HepG2 (cell line): ENCODE measurements at regions not wholly inside any gene's neighbourhood (a gene's known extent, or its start where the extent isn't known, plus 50 kb on each side); places are given as distances from the start of the nearest gene placed in this dataset.

ENCODE experiments used
- BCL6 ChIP-seq: IDR thresholded peaks from 2 replicates; pipeline ENCODE4 v1.6.1; 2016; ENCODE audit warnings: missing genetic modification reagents, missing compliant biosample characterization
- CBX1 ChIP-seq: IDR thresholded peaks from one replicate; pipeline ENCODE4 v1.6.1; 2016; ENCODE audit warnings: antibody characterized with exemption, low read depth
- CBX2 ChIP-seq, 2 experiments: fragments of 200-600 bp in 1 of 2; sonication (generic); formaldehyde crosslinking in 1 of 2; IDR thresholded peaks; 2 replicates each; pipeline versions ENCODE4 v1.7.0 to v1.8.1; 2018 to 2022; ENCODE audit warnings: low read depth in 2 of 2, low read length in 1 of 2, mild to moderate bottlenecking in 1 of 2, missing genetic modification reagents in 1 of 2
- EZH2 ChIP-seq: conservative IDR thresholded peaks from 2 replicates; pipeline ENCODE4 v1.6.1; 2012; ENCODE audit warnings: mild to moderate bottlenecking, low read depth, low read length, moderate library complexity
- HDAC1 ChIP-seq: sonication (generic); formaldehyde crosslinking; IDR thresholded peaks from 2 replicates; pipeline ENCODE4 v1.5.1; 2020; ENCODE audit warnings: mild to moderate bottlenecking, missing genetic modification reagents
- HHEX ChIP-seq: IDR thresholded peaks from 2 replicates; pipeline ENCODE4 v1.6.1; 2016; ENCODE audit warnings: control low read depth
- KLF16 ChIP-seq, 2 experiments: sonication (generic) in 1 of 2; formaldehyde crosslinking in 1 of 2; IDR thresholded peaks; 2 replicates each; pipeline versions ENCODE4 v1.6.1 to v1.8.0; 2016 to 2023; ENCODE audit warnings: missing genetic modification reagents in 2 of 2, missing compliant biosample characterization in 1 of 2
- NFKBIZ ChIP-seq: IDR thresholded peaks from 2 replicates; pipeline ENCODE4 v1.6.1; 2018; ENCODE audit warnings: missing genetic modification reagents, missing compliant biosample characterization
- PREB ChIP-seq: sonication (generic); formaldehyde crosslinking; IDR thresholded peaks from 2 replicates; pipeline ENCODE4 v1.4.0; 2020; ENCODE audit warnings: missing genetic modification reagents
- ZNF296 ChIP-seq: sonication (generic); formaldehyde crosslinking; conservative IDR thresholded peaks from 2 replicates; pipeline ENCODE4 v1.5.0; 2020; ENCODE audit warnings: mild to moderate bottlenecking, missing genetic modification reagents
- ZNF644 ChIP-seq: IDR thresholded peaks from 2 replicates; pipeline ENCODE4 v1.6.1; 2016; ENCODE audit warnings: low read depth
- TF ChIP-seq, protein P1 (sequence below): sonication (generic); formaldehyde crosslinking; IDR thresholded peaks from 2 replicates; pipeline ENCODE4 v1.5.0; 2020; ENCODE audit warnings: mild to moderate bottlenecking, missing genetic modification reagents, moderate library complexity

DNA sequence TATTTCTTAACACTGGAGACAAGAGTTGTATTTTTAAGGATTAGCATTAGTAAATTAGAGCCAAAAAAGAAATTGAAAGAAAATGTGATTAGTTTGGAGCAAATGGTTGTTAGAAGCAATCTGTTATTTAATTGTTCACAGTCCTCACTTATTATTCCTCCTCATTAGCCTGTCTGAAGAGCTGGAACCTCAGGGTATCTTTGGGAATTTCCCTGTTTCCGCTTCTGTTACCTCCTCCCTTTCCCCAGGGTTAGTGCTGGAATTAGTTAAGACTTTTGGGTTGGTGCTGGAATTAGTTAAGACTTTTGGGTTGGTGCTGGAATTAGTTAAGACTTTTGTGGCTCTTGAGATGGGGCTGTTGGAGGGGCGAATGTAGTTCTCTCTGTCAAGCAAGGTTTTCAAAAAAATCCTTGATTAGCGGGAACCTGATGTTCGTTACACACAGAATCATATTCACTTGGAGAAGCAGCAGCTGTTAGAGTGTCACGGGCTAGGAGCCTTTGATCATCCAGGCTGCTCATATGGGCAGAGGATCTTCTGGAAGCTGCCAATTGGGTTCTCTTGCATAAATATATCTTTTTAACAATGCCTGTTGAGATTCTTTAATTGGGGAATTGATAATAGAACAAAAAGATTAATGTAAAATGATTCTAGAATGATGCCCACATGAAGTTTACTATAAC lies 251.0 kb upstream of the NPSR1 start:
- no peak for TF ChIP-seq ZNF644 (CRISPR knock-in tag)
- TF ChIP-seq, protein P1, sequence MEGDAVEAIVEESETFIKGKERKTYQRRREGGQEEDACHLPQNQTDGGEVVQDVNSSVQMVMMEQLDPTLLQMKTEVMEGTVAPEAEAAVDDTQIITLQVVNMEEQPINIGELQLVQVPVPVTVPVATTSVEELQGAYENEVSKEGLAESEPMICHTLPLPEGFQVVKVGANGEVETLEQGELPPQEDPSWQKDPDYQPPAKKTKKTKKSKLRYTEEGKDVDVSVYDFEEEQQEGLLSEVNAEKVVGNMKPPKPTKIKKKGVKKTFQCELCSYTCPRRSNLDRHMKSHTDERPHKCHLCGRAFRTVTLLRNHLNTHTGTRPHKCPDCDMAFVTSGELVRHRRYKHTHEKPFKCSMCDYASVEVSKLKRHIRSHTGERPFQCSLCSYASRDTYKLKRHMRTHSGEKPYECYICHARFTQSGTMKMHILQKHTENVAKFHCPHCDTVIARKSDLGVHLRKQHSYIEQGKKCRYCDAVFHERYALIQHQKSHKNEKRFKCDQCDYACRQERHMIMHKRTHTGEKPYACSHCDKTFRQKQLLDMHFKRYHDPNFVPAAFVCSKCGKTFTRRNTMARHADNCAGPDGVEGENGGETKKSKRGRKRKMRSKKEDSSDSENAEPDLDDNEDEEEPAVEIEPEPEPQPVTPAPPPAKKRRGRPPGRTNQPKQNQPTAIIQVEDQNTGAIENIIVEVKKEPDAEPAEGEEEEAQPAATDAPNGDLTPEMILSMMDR = no peak
- TF ChIP-seq HDAC1 (CRISPR knock-in tag) = no peak
- no peak for TF ChIP-seq KLF16 (CRISPR knock-in tag; IDR thresholded peaks at IDR 0.05)
- no peak for TF ChIP-seq CBX2 (IDR thresholded peaks at IDR 0.05; ENCODE audit: low read depth, low read length)
- TF ChIP-seq CBX2 (CRISPR knock-in tag; IDR thresholded peaks at IDR 0.05; ENCODE audit: low read depth) = no peak
- no peak for TF ChIP-seq EZH2
- no peak for TF ChIP-seq HHEX (CRISPR knock-in tag)
- TF ChIP-seq CBX1 = no peak
- TF ChIP-seq PREB (CRISPR knock-in tag) = no peak
- no peak for TF ChIP-seq BCL6
- no peak for TF ChIP-seq NFKBIZ (CRISPR knock-in tag)
- TF ChIP-seq ZNF296 = no peak
